ENCODE measurements at regions not wholly inside any gene's neighbourhood (a gene's known extent, or its start where the extent isn't known, plus 50 kb on each side); places are given as distances from the start of the nearest gene placed in this dataset.

- peaks cover 8% of the 10 kb centered on the region for H3K4me1 Mint-ChIP-seq
- TF ChIP-seq CTCF (IDR thresholded peaks at IDR 0.05; ENCODE audit: unreplicated experiment): no peak
- H3K9me3 Mint-ChIP-seq: no peaks in the 10 kb centered on the region
- no peak for DNase-seq (ENCODE audit: low spot score in 2 of 2, unreplicated experiment in 2 of 2)
- H3K4me3 Mint-ChIP-seq: no peak overlapping the region
- peaks cover 2% of the 10 kb centered on the region for H3K27me3 Mint-ChIP-seq (ENCODE audit: low read depth)
- no peak overlapping the region for H3K27ac Mint-ChIP-seq
- no peaks in the 10 kb centered on the region for H3K36me3 Mint-ChIP-seq
These were observed 310.3 kb downstream of the NXPE2 start for GRCh38 chr11:114988644-114989043.

DNA sequence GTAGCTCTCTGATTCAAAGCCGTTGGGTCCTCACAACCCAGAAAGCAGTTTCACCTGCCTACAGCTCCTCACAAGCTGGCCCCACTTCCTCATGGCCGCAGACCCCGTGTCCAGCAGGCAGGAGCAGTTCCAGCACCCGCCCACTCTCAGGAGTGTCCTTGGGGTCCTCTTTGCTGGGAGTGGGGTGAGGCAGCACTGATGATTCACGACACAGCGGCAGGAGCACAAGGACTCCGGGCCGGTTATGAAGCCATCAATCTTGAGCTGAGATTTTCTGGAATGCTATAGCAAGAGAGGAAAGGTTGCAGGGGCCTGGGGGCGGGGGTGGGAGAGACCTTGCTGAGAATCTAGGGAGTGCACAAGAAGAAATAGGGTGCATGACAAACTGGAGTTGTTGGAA, 311.2 kb downstream of the NXPE2 start:
- H3K27ac Mint-ChIP-seq: no peak overlapping the region
- no peak overlapping the region for H3K4me3 Mint-ChIP-seq
- DNase-seq (ENCODE audit: low spot score in 2 of 2, unreplicated experiment in 2 of 2): no peak
- no peaks in the 10 kb centered on the region for H3K36me3 Mint-ChIP-seq
- H3K27me3 Mint-ChIP-seq (ENCODE audit: low read depth): peaks cover 2% of the 10 kb centered on the region
- no peak for TF ChIP-seq CTCF (IDR thresholded peaks at IDR 0.05; ENCODE audit: unreplicated experiment)
- peaks cover 8% of the 10 kb centered on the region for H3K4me1 Mint-ChIP-seq
- no peaks in the 10 kb centered on the region for H3K9me3 Mint-ChIP-seq

DNA sequence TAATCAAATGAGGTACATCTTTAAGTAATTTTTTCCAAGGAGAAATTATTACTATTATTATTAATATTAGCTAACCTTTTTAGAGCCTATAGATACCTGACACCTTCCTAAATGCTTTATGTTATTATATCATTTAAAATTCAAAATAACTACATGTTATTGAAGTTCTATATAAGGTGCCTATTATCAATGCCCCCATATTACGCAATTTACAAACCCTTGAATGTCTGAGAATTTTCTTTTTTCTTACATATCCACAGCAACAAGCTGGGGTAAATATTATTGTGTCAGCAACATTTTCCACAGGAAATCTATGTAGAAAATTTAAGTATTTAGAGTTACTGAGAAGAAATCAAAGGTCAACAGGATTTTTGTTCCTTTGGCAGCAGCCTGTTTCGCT, 327.3 kb downstream of the NXPE2 start:
- no peak overlapping the region for H3K4me3 Mint-ChIP-seq
- no peaks in the 10 kb centered on the region for H3K4me1 Mint-ChIP-seq
- H3K9me3 Mint-ChIP-seq: peaks cover 13% of the 10 kb centered on the region
- H3K36me3 Mint-ChIP-seq: no peaks in the 10 kb centered on the region
- DNase-seq (ENCODE audit: low spot score in 2 of 2, unreplicated experiment in 2 of 2): no peak
- no peak overlapping the region for H3K27ac Mint-ChIP-seq
- no peak for TF ChIP-seq CTCF (IDR thresholded peaks at IDR 0.05; ENCODE audit: unreplicated experiment)
- peaks cover 13% of the 10 kb centered on the region for H3K27me3 Mint-ChIP-seq (ENCODE audit: low read depth)

- no peak for DNase-seq (ENCODE audit: low spot score in 2 of 2, unreplicated experiment in 2 of 2)
- Mint-ChIP-seq H3K36me3 (no peaks in the 10 kb centered on the region), H3K27ac (no peak overlapping the region), H3K9me3 (peaks cover 12% of the 10 kb centered on the region), H3K4me3 (no peak overlapping the region), H3K4me1 (no peaks in the 10 kb centered on the region), H3K27me3 (ENCODE audit: low read depth) (peaks cover 8% of the 10 kb centered on the region)
- TF ChIP-seq CTCF (IDR thresholded peaks at IDR 0.05; ENCODE audit: unreplicated experiment): no peak
These were observed 329.5 kb downstream of the NXPE2 start for GRCh38 chr11:115007851-115008250.

- Mint-ChIP-seq H3K9me3 (peaks cover 10% of the 10 kb centered on the region), H3K36me3 (no peaks in the 10 kb centered on the region), H3K27ac (no peak overlapping the region), H3K4me3 (no peak overlapping the region), H3K4me1 (no peaks in the 10 kb centered on the region), H3K27me3 (ENCODE audit: low read depth) (peaks cover 8% of the 10 kb centered on the region)
- no peak for DNase-seq (ENCODE audit: low spot score in 2 of 2, unreplicated experiment in 2 of 2)
- TF ChIP-seq CTCF (IDR thresholded peaks at IDR 0.05; ENCODE audit: unreplicated experiment): no peak
These were observed 330.5 kb downstream of the NXPE2 start for GRCh38 chr11:115008799-115009198.

GRCh38 chr11:115017529-115017928, 339.2 kb downstream of the NXPE2 start:
- Mint-ChIP-seq H3K27ac (no peak overlapping the region), H3K27me3 (ENCODE audit: low read depth) (no peaks in the 10 kb centered on the region), H3K4me3 (no peak overlapping the region), H3K9me3 (peaks cover 55% of the 10 kb centered on the region), H3K36me3 (peaks cover 5% of the 10 kb centered on the region), H3K4me1 (no peaks in the 10 kb centered on the region)
- no peak for DNase-seq (ENCODE audit: low spot score in 2 of 2, unreplicated experiment in 2 of 2)
- no peak for TF ChIP-seq CTCF (IDR thresholded peaks at IDR 0.05; ENCODE audit: unreplicated experiment)
